ENCODE measurements at regions not wholly inside any gene's neighbourhood (a gene's known extent, or its start where the extent isn't known, plus 50 kb on each side); places are given as distances from the start of the nearest gene placed in this dataset.
A peak's percentile ranks its signal among the peaks of the same experiment; 100 is the strongest.
"Not testable (repeated sequence)": the region's sequence is repeated elsewhere in the genome, so short reads cannot be mapped to it uniquely, and the experiment has no call there.

- H3K4me1 ChIP-seq, result peaks cover 0 to 3% of the 10 kb centered on the region in 2 donors
- no peaks in the 10 kb centered on the region for H3K27me3 ChIP-seq
- no peak for DNase-seq
- H3K36me3 ChIP-seq, result no peaks in the 10 kb centered on the region
- no peak overlapping the region for H3K4me3 ChIP-seq
- in situ Hi-C loops (cut with MboI; ENCODE audit: low sequenced_read_pairs in 4 of 4) (no loop called here), intact Hi-C loops (cut with DNase I; ENCODE audit: low total_unique reads) (no loop called here)
- no peaks in the 10 kb centered on the region for H3K9me3 ChIP-seq
- no peak for ATAC-seq
- no peak overlapping the region for H3K27ac ChIP-seq
- TF ChIP-seq POLR2A (IDR thresholded peaks at IDR 0.05) (no peak), CTCF (IDR thresholded peaks at IDR 0.05 in 4 of 5, conservative IDR thresholded peaks at IDR 0.05 in 1 of 5) (no peak)
Observed at GRCh38 chr12:131245564-131246355, 292.1 kb downstream of the ADGRD1 start.

GRCh38 chr12:131247026-131247725 lies 293.5 kb downstream of the ADGRD1 start:
- H3K27me3 ChIP-seq; H3K4me3 ChIP-seq; H3K36me3 ChIP-seq; DNase-seq; intact Hi-C loops (cut with DNase I; ENCODE audit: low total_unique reads); H3K27ac ChIP-seq; H3K4me1 ChIP-seq; ATAC-seq; in situ Hi-C loops (cut with MboI; ENCODE audit: low sequenced_read_pairs in 4 of 4); H3K9me3 ChIP-seq: not testable (repeated sequence)

- ATAC-seq; H3K36me3 ChIP-seq; H3K4me1 ChIP-seq; H3K27me3 ChIP-seq; H3K9me3 ChIP-seq; H3K4me3 ChIP-seq; DNase-seq; intact Hi-C loops (cut with DNase I; ENCODE audit: low total_unique reads); in situ Hi-C loops (cut with MboI; ENCODE audit: low sequenced_read_pairs in 4 of 4); H3K27ac ChIP-seq: not testable (repeated sequence)
Observed at GRCh38 chr12:131247875-131248274, 294.2 kb downstream of the ADGRD1 start.

GRCh38 chr12:131249246-131250027 lies 295.7 kb downstream of the ADGRD1 start:
- Histone ChIP-seq H3K4me1 (peaks cover 0 to 3% of the 10 kb centered on the region in 2 donors), H3K4me3 (no peak overlapping the region), H3K27me3 (no peaks in the 10 kb centered on the region), H3K27ac (peak overlapping the region in 2 of 4 donors; percentile 48 to 58), H3K36me3 (no peaks in the 10 kb centered on the region), H3K9me3 (no peaks in the 10 kb centered on the region)
- DNase-seq (peak; percentile 62 to 70), ATAC-seq (peak; percentile 79 to 81)
- in situ Hi-C loops (cut with MboI; ENCODE audit: low sequenced_read_pairs in 4 of 4) (no loop called here), intact Hi-C loops (cut with DNase I; ENCODE audit: low total_unique reads) (no loop called here)
- no peak for TF ChIP-seq POLR2A (IDR thresholded peaks at IDR 0.05)
- no peak for TF ChIP-seq CTCF (IDR thresholded peaks at IDR 0.05 in 4 of 5, conservative IDR thresholded peaks at IDR 0.05 in 1 of 5)

GRCh38 chr12:131250028-131250950 lies 296.6 kb downstream of the ADGRD1 start:
- no peaks in the 10 kb centered on the region for H3K36me3 ChIP-seq
- TF ChIP-seq CTCF (IDR thresholded peaks at IDR 0.05 in 4 of 5, conservative IDR thresholded peaks at IDR 0.05 in 1 of 5) (no peak), POLR2A (IDR thresholded peaks at IDR 0.05) (no peak)
- H3K4me3 ChIP-seq, result no peak overlapping the region
- H3K9me3 ChIP-seq, result no peaks in the 10 kb centered on the region
- DNase-seq, result peak in 1 of 2 donors; percentile 8
- H3K27me3 ChIP-seq, result no peaks in the 10 kb centered on the region
- H3K4me1 ChIP-seq, result peaks cover 0 to 3% of the 10 kb centered on the region in 2 donors
- intact Hi-C loops (cut with DNase I; ENCODE audit: low total_unique reads), result no loop called here
- ATAC-seq, result peak in 1 of 2 donors; percentile 16
- peak overlapping the region in 2 of 4 donors; percentile 48 to 58 for H3K27ac ChIP-seq
- in situ Hi-C loops (cut with MboI; ENCODE audit: low sequenced_read_pairs in 4 of 4), result no loop called here

All from gastrocnemius medialis (tissue), 4 donors.